Uterus (tissue), 2 donors: ENCODE measurements at regions not wholly inside any gene's neighbourhood (a gene's known extent, or its start where the extent isn't known, plus 50 kb on each side); places are given as distances from the start of the nearest gene placed in this dataset.

Source experiments
- CTCF ChIP-seq, 4 experiments: fragments of 200-600 bp in 2 of 4; fragments of 450-650 bp in 2 of 4; sonication (generic) in 2 of 4; IDR thresholded peaks; one replicate each; pipeline ENCODE4 v1.5.1; 2016 to 2019; ENCODE audit warnings: antibody characterized with exemption in 4 of 4, mild to moderate bottlenecking in 2 of 4, moderate library complexity in 1 of 4
- POLR2A ChIP-seq, 2 donors: fragments of 450-650 bp; IDR thresholded peaks; one replicate each; pipeline ENCODE4 v1.6.1; 2016; ENCODE audit warnings: antibody characterized with exemption in 2 of 2, mild to moderate bottlenecking in 1 of 2, moderate library complexity in 1 of 2

- TF ChIP-seq CTCF (IDR thresholded peaks at IDR 0.05) (no peak), POLR2A (IDR thresholded peaks at IDR 0.05) (no peak)
Observed at GRCh38 chr1:188243456-188243855, 1414.7 kb downstream of the PLA2G4A start.
